ENCODE measurements at regions not wholly inside any gene's neighbourhood (a gene's known extent, or its start where the extent isn't known, plus 50 kb on each side); places are given as distances from the start of the nearest gene placed in this dataset.

- H3K27ac Mint-ChIP-seq = no peak overlapping the region
- H3K27me3 Mint-ChIP-seq = peaks cover 18% of the 10 kb centered on the region
- no peaks in the 10 kb centered on the region for H3K9me3 Mint-ChIP-seq
- H3K36me3 Mint-ChIP-seq = peaks cover 3% of the 10 kb centered on the region
- no peak overlapping the region for H3K4me3 Mint-ChIP-seq
- H3K4me1 Mint-ChIP-seq = peaks cover 0 to 4% (median 0%) of the 10 kb centered on the region in 3 donors
Measured at GRCh38 chr5:141783005-141783946, 94.9 kb downstream of the PCDH1 start.

DNA sequence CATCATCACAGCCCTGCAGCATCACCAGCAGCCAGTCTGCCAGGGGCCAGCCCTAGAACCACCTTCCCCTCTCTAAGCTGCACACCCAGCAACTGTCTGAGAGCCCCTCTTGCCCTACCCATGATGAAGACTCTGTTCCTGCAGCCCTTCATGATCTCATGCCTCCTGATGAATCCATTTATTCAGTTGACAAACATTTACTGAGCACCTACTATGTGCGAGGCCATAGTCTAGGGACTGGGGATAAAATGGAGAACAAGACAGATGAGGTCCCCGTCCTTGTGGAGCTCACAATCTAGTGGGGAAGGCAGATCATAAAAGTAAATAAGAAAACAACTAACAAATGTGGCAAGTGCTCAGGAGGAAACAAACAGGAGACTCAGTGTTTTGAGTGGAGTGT lies 96.3 kb downstream of the PCDH1 start:
- H3K9me3 Mint-ChIP-seq = no peaks in the 10 kb centered on the region
- peaks cover 3% of the 10 kb centered on the region for H3K36me3 Mint-ChIP-seq
- H3K4me3 Mint-ChIP-seq = no peak overlapping the region
- peaks cover 8% of the 10 kb centered on the region for H3K27me3 Mint-ChIP-seq
- H3K27ac Mint-ChIP-seq = no peak overlapping the region
- H3K4me1 Mint-ChIP-seq = peaks cover 0 to 4% (median 0%) of the 10 kb centered on the region in 3 donors

DNA sequence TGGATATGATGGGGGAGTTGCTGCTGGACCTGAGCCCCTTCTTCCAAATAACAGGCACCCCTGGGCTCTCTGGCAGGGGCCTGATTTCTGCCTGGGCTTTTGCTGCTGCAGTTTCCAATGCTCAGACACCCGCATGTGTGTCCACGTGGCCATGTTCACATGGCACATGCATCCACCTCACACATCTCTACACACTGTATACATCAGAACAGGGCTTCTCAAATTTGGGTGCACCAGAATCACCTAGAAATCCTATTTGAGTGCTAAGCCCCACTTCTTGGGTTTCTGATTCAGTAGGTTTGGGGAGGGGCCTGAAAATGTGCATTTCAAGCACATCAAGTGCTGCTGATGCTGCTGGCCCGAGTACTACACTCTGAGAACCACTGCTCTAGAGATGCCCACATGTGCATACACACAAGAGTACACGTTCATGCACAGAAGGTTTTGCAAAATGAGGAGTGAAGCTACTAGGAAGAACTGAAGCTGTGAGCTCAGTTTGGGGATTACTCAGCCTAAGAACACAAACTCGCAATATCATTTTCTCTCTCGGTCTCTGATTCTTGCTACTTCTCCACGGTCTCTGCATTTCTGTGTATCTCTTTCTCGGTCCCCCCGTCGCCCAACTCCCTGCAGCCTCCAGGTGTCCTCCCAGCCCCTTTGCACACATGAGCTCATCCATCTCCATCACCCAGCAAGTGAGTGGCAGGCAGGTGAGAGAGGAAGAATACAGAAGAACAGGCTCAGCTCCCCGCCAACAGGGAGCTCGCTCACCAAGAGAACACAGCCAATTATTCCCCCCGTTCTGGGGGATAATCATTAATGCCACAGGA lies 97.0 kb downstream of the PCDH1 start:
- Mint-ChIP-seq H3K27ac (no peak overlapping the region), H3K9me3 (no peaks in the 10 kb centered on the region), H3K27me3 (peaks cover 8% of the 10 kb centered on the region), H3K36me3 (peaks cover 3% of the 10 kb centered on the region), H3K4me3 (no peak overlapping the region), H3K4me1 (peaks cover 0 to 4% (median 0%) of the 10 kb centered on the region in 3 donors)

DNA sequence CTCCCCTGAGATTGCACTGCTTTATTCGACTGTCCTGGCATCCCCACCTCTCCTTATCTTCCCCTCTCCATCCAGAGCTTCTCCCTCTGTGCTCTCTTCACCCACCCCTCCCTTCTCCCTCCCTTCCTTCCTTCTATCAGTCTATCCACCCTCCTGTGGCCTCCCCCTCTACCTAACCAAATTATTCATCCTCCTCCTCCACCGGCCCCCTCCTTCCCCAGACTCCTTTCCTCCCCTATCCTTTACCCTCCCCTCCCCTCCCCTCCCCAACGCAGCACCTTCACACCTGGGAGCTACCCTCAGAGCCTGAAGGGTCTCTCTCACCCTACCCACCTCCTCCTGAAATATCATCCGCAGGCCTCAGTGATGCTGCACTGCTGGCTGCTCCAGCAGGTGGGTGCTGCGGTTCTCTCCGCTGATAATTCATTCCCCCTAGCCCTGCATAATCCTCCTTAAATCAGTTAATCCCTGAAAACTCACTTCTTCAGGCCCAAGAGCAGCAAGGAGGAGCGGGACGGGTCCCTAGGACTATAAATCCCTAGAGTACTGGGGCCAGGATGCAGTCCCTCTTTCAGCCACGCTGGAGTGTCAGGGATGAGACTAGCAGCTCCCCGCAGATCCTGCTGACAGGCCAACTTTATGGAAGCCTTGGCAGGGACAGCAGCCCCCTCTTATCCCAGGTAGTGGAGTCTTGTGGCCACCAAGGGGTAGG lies 97.8 kb downstream of the PCDH1 start:
- H3K27me3 Mint-ChIP-seq = peaks cover 8% of the 10 kb centered on the region
- peaks cover 3% of the 10 kb centered on the region for H3K36me3 Mint-ChIP-seq
- no peak overlapping the region for H3K4me3 Mint-ChIP-seq
- H3K4me1 Mint-ChIP-seq = peaks cover 0 to 4% (median 0%) of the 10 kb centered on the region in 3 donors
- no peak overlapping the region for H3K27ac Mint-ChIP-seq
- H3K9me3 Mint-ChIP-seq = no peaks in the 10 kb centered on the region

- H3K4me3 Mint-ChIP-seq = no peak overlapping the region
- peaks cover 0 to 4% (median 0%) of the 10 kb centered on the region in 3 donors for H3K4me1 Mint-ChIP-seq
- H3K9me3 Mint-ChIP-seq = no peaks in the 10 kb centered on the region
- H3K36me3 Mint-ChIP-seq = peaks cover 3% of the 10 kb centered on the region
- H3K27me3 Mint-ChIP-seq = peaks cover 8% of the 10 kb centered on the region
- H3K27ac Mint-ChIP-seq = no peak overlapping the region
Measured at GRCh38 chr5:141779503-141779973, 97.5 kb upstream of the ARAP3 start.

DNA sequence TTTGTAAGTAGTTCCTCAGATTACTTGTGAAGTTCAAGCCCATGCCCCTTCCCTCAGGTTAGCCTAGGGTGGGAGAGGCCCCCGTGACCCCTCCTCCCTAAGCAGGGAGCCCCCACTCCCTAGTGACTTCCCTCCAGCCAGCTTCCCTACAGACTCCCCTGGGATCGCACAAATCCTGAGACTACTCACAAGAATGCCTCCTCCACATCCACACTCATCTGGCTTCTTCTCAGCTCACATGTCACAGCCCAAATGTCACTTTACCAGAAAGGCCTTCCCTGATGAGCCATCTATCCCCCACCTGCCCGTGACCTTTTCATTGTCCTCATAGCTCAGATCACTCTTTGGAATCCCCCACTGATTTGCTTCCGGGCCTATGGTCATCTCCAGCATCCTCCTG lies 96.7 kb upstream of the ARAP3 start:
- H3K4me1 Mint-ChIP-seq = peaks cover 0 to 4% (median 0%) of the 10 kb centered on the region in 3 donors
- H3K4me3 Mint-ChIP-seq = no peak overlapping the region
- peaks cover 6% of the 10 kb centered on the region for H3K27me3 Mint-ChIP-seq
- no peaks in the 10 kb centered on the region for H3K9me3 Mint-ChIP-seq
- H3K27ac Mint-ChIP-seq = no peak overlapping the region
- peaks cover 3% of the 10 kb centered on the region for H3K36me3 Mint-ChIP-seq

GRCh38 chr5:141778206-141778605 lies 96.2 kb upstream of the ARAP3 start:
- H3K4me3 Mint-ChIP-seq = no peak overlapping the region
- peaks cover 0 to 4% (median 0%) of the 10 kb centered on the region in 3 donors for H3K4me1 Mint-ChIP-seq
- H3K9me3 Mint-ChIP-seq = no peaks in the 10 kb centered on the region
- H3K27ac Mint-ChIP-seq = no peak overlapping the region
- peaks cover 3% of the 10 kb centered on the region for H3K36me3 Mint-ChIP-seq
- peaks cover 6% of the 10 kb centered on the region for H3K27me3 Mint-ChIP-seq

GRCh38 chr5:141777711-141778110 lies 95.7 kb upstream of the ARAP3 start:
- H3K27ac Mint-ChIP-seq = no peak overlapping the region
- H3K36me3 Mint-ChIP-seq = peaks cover 3% of the 10 kb centered on the region
- H3K27me3 Mint-ChIP-seq = peaks cover 6% of the 10 kb centered on the region
- no peaks in the 10 kb centered on the region for H3K9me3 Mint-ChIP-seq
- H3K4me1 Mint-ChIP-seq = peaks cover 0 to 4% (median 0%) of the 10 kb centered on the region in 3 donors
- no peak overlapping the region for H3K4me3 Mint-ChIP-seq

DNA sequence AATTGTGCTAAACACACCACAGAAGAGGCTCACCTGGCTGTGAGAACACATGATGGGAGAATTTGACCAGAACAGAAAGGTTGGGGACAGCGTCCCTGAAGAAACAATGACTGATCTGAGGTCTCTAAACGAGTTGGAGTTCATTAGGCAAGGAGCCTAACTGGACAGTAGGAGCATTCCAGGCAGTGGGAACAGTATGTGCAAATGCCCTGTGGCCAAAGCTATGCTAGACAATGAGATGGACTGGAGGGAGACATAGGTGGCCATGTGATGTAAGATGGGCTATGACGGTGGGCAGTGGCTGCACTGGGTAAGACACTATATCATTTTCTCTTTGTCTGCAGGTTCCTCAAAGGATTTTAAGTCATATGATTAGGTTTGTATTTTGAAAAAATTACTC lies 95.1 kb upstream of the ARAP3 start:
- H3K4me3 Mint-ChIP-seq = no peak overlapping the region
- peaks cover 10% of the 10 kb centered on the region for H3K27me3 Mint-ChIP-seq
- no peak overlapping the region for H3K27ac Mint-ChIP-seq
- H3K36me3 Mint-ChIP-seq = peaks cover 3% of the 10 kb centered on the region
- peaks cover 0 to 4% (median 0%) of the 10 kb centered on the region in 3 donors for H3K4me1 Mint-ChIP-seq
- H3K9me3 Mint-ChIP-seq = no peaks in the 10 kb centered on the region

GRCh38 chr5:141773779-141774562 lies 91.9 kb upstream of the ARAP3 start:
- H3K36me3 Mint-ChIP-seq = peaks cover 3% of the 10 kb centered on the region
- H3K9me3 Mint-ChIP-seq = no peaks in the 10 kb centered on the region

GRCh38 chr5:141772281-141772680 lies 90.3 kb upstream of the ARAP3 start:
- no peak overlapping the region for H3K27ac Mint-ChIP-seq
- H3K4me3 Mint-ChIP-seq = peak overlapping the region in 1 of 4 donors; percentile 15
- peaks cover 4% of the 10 kb centered on the region for H3K27me3 Mint-ChIP-seq
- H3K9me3 Mint-ChIP-seq = peaks cover 0 to 5% (median 0%) of the 10 kb centered on the region in 3 donors
- H3K36me3 Mint-ChIP-seq = no peaks in the 10 kb centered on the region
- no peaks in the 10 kb centered on the region for H3K4me1 Mint-ChIP-seq

More at GRCh38 chr5:141773779-141774562, 91.9 kb upstream of the ARAP3 start:
- Mint-ChIP-seq H3K4me1 (no peaks in the 10 kb centered on the region), H3K4me3 (no peak overlapping the region), H3K27me3 (peaks cover 6% of the 10 kb centered on the region), H3K27ac (no peak overlapping the region)

DNA sequence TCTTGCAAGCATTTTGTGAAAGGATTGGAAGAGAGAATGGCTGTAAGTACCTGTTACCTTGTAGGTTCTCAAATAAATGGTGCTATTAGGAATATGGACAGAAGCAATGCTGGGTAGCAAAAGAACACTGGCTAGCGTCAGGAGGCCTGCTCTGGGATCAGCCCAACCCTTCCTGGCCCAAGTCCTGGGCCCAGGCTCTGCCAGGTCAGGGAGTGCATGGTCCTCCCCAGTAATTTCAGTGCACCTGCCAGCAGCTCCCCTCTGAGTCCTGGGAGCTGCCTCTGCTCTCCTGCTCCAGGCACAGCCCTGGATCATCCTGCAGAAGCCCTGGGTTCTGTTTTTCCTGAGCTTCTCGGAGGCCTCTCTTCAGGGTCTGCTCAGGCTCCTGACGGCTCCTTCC lies 89.5 kb upstream of the ARAP3 start:
- peaks cover 4% of the 10 kb centered on the region for H3K27me3 Mint-ChIP-seq
- peaks cover 0 to 5% (median 2%) of the 10 kb centered on the region in 3 donors for H3K9me3 Mint-ChIP-seq
- no peak overlapping the region for H3K27ac Mint-ChIP-seq
- H3K4me3 Mint-ChIP-seq = no peak overlapping the region
- H3K36me3 Mint-ChIP-seq = no peaks in the 10 kb centered on the region
- no peaks in the 10 kb centered on the region for H3K4me1 Mint-ChIP-seq

DNA sequence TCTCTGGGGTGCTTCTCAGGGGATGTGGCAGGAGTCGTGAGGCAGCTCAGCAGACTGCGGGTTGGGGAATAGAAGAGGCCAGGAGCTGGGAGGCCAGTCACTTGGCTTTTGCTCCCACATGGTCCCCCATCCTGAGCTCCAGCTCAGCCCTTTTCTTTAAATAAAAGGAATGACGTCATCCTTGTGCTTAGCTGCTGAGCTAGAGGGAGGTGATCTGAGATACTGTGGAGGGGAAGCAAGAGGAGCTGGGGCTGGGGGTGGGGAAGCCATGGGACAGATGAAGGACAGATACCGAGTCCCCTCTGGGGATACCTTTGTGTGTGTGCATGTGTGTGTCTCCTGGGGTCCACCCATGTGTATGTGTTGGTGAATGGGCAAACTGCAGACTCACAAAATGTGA lies 89.0 kb upstream of the ARAP3 start:
- H3K36me3 Mint-ChIP-seq = no peaks in the 10 kb centered on the region
- H3K27me3 Mint-ChIP-seq = peaks cover 5% of the 10 kb centered on the region
- H3K4me3 Mint-ChIP-seq = no peak overlapping the region
- peaks cover 0 to 5% (median 2%) of the 10 kb centered on the region in 3 donors for H3K9me3 Mint-ChIP-seq
- no peaks in the 10 kb centered on the region for H3K4me1 Mint-ChIP-seq
- no peak overlapping the region for H3K27ac Mint-ChIP-seq

- Mint-ChIP-seq H3K4me1 (no peaks in the 10 kb centered on the region), H3K27me3 (peaks cover 5% of the 10 kb centered on the region)
Measured at GRCh38 chr5:141769671-141770070, 87.6 kb upstream of the ARAP3 start.

More at GRCh38 chr5:141769671-141770070, 87.6 kb upstream of the ARAP3 start:
- Mint-ChIP-seq H3K36me3 (no peaks in the 10 kb centered on the region), H3K9me3 (peaks cover 0 to 5% (median 2%) of the 10 kb centered on the region in 3 donors), H3K4me3 (no peak overlapping the region), H3K27ac (no peak overlapping the region)

Measured in IgD-negative memory B cell (primary cell).